SK-N-SH (cell line): ENCODE measurements at regions not wholly inside any gene's neighbourhood (a gene's known extent, or its start where the extent isn't known, plus 50 kb on each side); places are given as distances from the start of the nearest gene placed in this dataset.
A peak's percentile ranks its signal among the peaks of the same experiment; 100 is the strongest.

Source experiments
- CTCF ChIA-PET: fragments of 300-600, 350-600 bp; formaldehyde crosslinking; extraction: SDS; loops from one replicate; lab custom pipeline; 2021; lab: Yijun Ruan, JAX
- POLR2A ChIA-PET: fragments of 350-600 bp; sonication (Branson Sonifier 250); formaldehyde crosslinking; extraction: SDS; loops from one replicate; lab custom pipeline; 2020; ENCODE audit warnings: antibody characterized with exemption, inconsistent platforms; lab: Yijun Ruan, JAX
- DNase-seq: peaks from one replicate; pipeline ENCODE4 v3.0.0; 2012
- H2AFZ ChIP-seq: fragments of 200-600 bp; sonication (generic); 2 replicates; pipeline ENCODE4 v1.8.1; 2016; ENCODE audit warnings: antibody characterized with exemption, mild to moderate bottlenecking, low read depth
- H3F3A ChIP-seq: fragments of 200-600 bp; sonication (generic); replicated peaks from 2 replicates; pipeline ENCODE3; 2016; ENCODE audit warnings: antibody characterized with exemption, mild to moderate bottlenecking; ENCODE audit not compliant: insufficient read depth
- H3K27ac ChIP-seq, 2 experiments: fragments of 200-500 bp in 1 of 2; fragments of 200-600 bp in 1 of 2; sonication (Bioruptor generic) in 1 of 2; sonication (generic), shearing (Covaris generic) in 1 of 2; 2 replicates each; pipeline versions ENCODE4 v1.5.1 to v1.6.1; 2014 to 2016; ENCODE audit warnings: low read depth in 2 of 2, inconsistent platforms in 1 of 2, low read length in 1 of 2, mild to moderate bottlenecking in 1 of 2, mixed read lengths in 1 of 2
- H3K27me3 ChIP-seq: fragments of 200-600 bp; sonication (generic), shearing (Covaris generic); 2 replicates; pipeline ENCODE4 v1.6.1; 2016; ENCODE audit warnings: mixed run types; ENCODE audit not compliant: insufficient read depth
- H3K36me3 ChIP-seq, 2 experiments: fragments of 200-500 bp in 1 of 2; fragments of 200-600 bp in 1 of 2; sonication (Bioruptor generic) in 1 of 2; sonication (generic) in 1 of 2; replicated peaks in 1 of 2; 2 replicates each; pipeline versions ENCODE3 to v1.5.1; 2014 to 2016; ENCODE audit warnings: low read length in 1 of 2, mild to moderate bottlenecking in 1 of 2; ENCODE audit not compliant: insufficient read depth in 2 of 2, control insufficient read depth in 1 of 2
- H3K4me1 ChIP-seq, 2 experiments: fragments of 200-500 bp in 1 of 2; fragments of 200-600 bp in 1 of 2; sonication (Bioruptor generic) in 1 of 2; sonication (generic), shearing (Covaris generic) in 1 of 2; 2 replicates each; pipeline versions ENCODE4 v1.5.1 to v1.6.1; 2014 to 2016; ENCODE audit warnings: low read depth in 1 of 2, low read length in 1 of 2, mixed run types in 1 of 2; ENCODE audit not compliant: insufficient read depth in 2 of 2, control insufficient read depth in 1 of 2
- H3K4me2 ChIP-seq: fragments of 200-600 bp; sonication (generic), shearing (Covaris generic); 2 replicates; pipeline ENCODE4 v1.6.1; 2017; ENCODE audit warnings: mixed run types
- H3K4me3 ChIP-seq, 2 experiments: fragments of 200-500 bp in 1 of 2; fragments of 200-600 bp in 1 of 2; sonication (Bioruptor generic) in 1 of 2; sonication (generic), shearing (Covaris generic) in 1 of 2; 2 replicates each; pipeline versions ENCODE4 v1.5.1 to v1.8.1; 2014 to 2016; ENCODE audit warnings: low read depth in 2 of 2, inconsistent platforms in 1 of 2, low read length in 1 of 2, mild to moderate bottlenecking in 1 of 2, mixed read lengths in 1 of 2, moderate library complexity in 1 of 2
- H3K79me2 ChIP-seq: fragments of 200-600 bp; sonication (generic); 2 replicates; pipeline ENCODE4 v1.8.1; 2017; ENCODE audit warnings: mild to moderate bottlenecking; ENCODE audit not compliant: insufficient read depth
- H3K9ac ChIP-seq: fragments of 200-600 bp; sonication (generic); 2 replicates; pipeline ENCODE4 v1.6.1; 2017; ENCODE audit warnings: mixed run types
- H3K9me2 ChIP-seq: fragments of 200-600 bp; sonication (generic); 2 replicates; pipeline ENCODE4 v1.6.1; 2017; ENCODE audit warnings: mixed run types
- H3K9me3 ChIP-seq: fragments of 200-600 bp; sonication (generic); 2 replicates; pipeline ENCODE4 v1.6.1; 2017; ENCODE audit warnings: mixed run types, mild to moderate bottlenecking, moderate library complexity
- H4K20me1 ChIP-seq: fragments of 200-600 bp; sonication (generic); 2 replicates; pipeline ENCODE4 v1.6.1; 2017; ENCODE audit warnings: mild to moderate bottlenecking, mixed run types; ENCODE audit not compliant: insufficient read depth
- FOSL2 ChIP-seq: IDR thresholded peaks from 2 replicates; pipeline ENCODE4 v1.4.0; 2012; ENCODE audit warnings: low read depth, mild to moderate bottlenecking, moderate library complexity, borderline replicate concordance
- FOXJ3 ChIP-seq: sonication (generic); formaldehyde crosslinking; IDR thresholded peaks from 2 replicates; pipeline ENCODE4 v1.5.1; 2020; ENCODE audit warnings: mild to moderate bottlenecking, missing genetic modification reagents
- JUND ChIP-seq: IDR thresholded peaks from 2 replicates; pipeline ENCODE4 v1.4.0; 2012
- PBX3 ChIP-seq: IDR thresholded peaks from 2 replicates; pipeline ENCODE4; 2012
- RCOR1 ChIP-seq: fragments of 150-350 bp; IDR thresholded peaks from 2 replicates; pipeline ENCODE4 v1.6.1; 2017; ENCODE audit warnings: antibody characterized with exemption, low read length
- TAF1 ChIP-seq: IDR thresholded peaks from 2 replicates; pipeline ENCODE4 v1.6.1; 2012; ENCODE audit warnings: low read depth, mild to moderate bottlenecking, low read length, moderate library complexity, borderline replicate concordance
- TCF12 ChIP-seq: IDR thresholded peaks from 2 replicates; pipeline ENCODE4 v1.4.0; 2012
- TEAD4 ChIP-seq: IDR thresholded peaks from 2 replicates; pipeline ENCODE4 v1.4.0; 2012; ENCODE audit warnings: mild to moderate bottlenecking, borderline replicate concordance; ENCODE audit not compliant: insufficient read depth
- USF1 ChIP-seq: IDR thresholded peaks from 2 replicates; pipeline ENCODE4 v1.4.0; 2012; ENCODE audit warnings: low read depth, borderline replicate concordance
- USF2 ChIP-seq: fragments of 150-350 bp; IDR thresholded peaks from 2 replicates; pipeline ENCODE4 v1.6.1; 2017; ENCODE audit warnings: antibody characterized with exemption, low read length, low read depth, borderline replicate concordance
- YY1 ChIP-seq: IDR thresholded peaks from 2 replicates; pipeline ENCODE4 v1.4.0; 2012; ENCODE audit warnings: low read depth, mild to moderate bottlenecking
- ZBTB33 ChIP-seq: IDR thresholded peaks from 2 replicates; pipeline ENCODE4 v1.4.0; 2012; ENCODE audit warnings: low read depth, borderline replicate concordance
- WGBS: methylation state at CpG from one replicate; pipeline ENCODE4 v1.1.6; 2017; ENCODE audit warnings: low lambda C conversion rate; 5-methylcytosine and 5-hydroxymethylcytosine counted together

DNA sequence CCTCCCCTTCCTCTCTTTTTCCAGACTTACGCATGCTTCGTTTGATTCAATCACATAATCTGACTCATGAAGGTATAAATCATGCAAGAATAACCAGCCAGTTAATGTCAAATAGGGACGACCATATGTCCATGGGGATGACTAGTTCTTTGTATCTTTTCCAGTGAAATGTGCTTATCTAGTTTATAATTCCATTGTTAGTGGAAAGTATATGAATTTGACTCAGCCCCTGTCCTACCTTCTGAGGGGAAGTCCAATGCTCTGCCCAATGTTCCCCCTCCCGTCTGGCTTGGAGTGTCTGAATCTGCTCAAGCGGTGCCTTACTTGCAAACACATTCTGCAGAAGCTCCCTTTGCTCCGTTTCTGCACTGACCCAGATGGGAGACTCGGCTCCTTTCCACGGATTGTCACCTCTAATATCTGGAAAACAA is 55.0 kb upstream of the EPHB3 start:
- no peaks in the 10 kb centered on the region for H3K36me3 ChIP-seq
- TF ChIP-seq YY1 (no peak), TEAD4 (no peak), USF1 (no peak), JUND (peak; percentile 33; the same call in 1 of the 2 replicates), FOSL2 (peak; percentile 41; the same call in 1 of the 2 replicates), PBX3 (peak; percentile 78), FOXJ3 (CRISPR knock-in tag) (no peak), TCF12 (peak; percentile 81)
- H3K4me1 ChIP-seq, result no peaks in the 10 kb centered on the region
- H3K4me2 ChIP-seq, result no peak overlapping the region; the same call in 1 of the 2 replicates
- no peak overlapping the region for H3K4me3 ChIP-seq
- no peak overlapping the region for H3K27ac ChIP-seq
- ChIA-PET POLR2A (no interaction called here), CTCF (interaction anchor here (0.6 to 3.7 kb wide), 4 partner anchors 8 to 135 kb away, joined by 3 to 26 read pairs (median 10); no protein-coding TSS in a partner anchor)
- 6% methylated on average over 8 of the region's 8 CpGs for WGBS
- no peaks in the 10 kb centered on the region for H4K20me1 ChIP-seq
- no peaks in the 10 kb centered on the region for H3K9me2 ChIP-seq
- H3F3A ChIP-seq, result no peaks in the 10 kb centered on the region
- no peaks in the 10 kb centered on the region; the same call in 1 of the 2 replicates for H3K9me3 ChIP-seq
- H3K9ac ChIP-seq, result no peak overlapping the region
- DNase-seq, result no peak
- H2AFZ ChIP-seq, result no peak overlapping the region
- H3K79me2 ChIP-seq, result no peaks in the 10 kb centered on the region
- H3K27me3 ChIP-seq, result peaks cover 16% of the 10 kb centered on the region; the same call in 1 of the 2 replicates

DNA sequence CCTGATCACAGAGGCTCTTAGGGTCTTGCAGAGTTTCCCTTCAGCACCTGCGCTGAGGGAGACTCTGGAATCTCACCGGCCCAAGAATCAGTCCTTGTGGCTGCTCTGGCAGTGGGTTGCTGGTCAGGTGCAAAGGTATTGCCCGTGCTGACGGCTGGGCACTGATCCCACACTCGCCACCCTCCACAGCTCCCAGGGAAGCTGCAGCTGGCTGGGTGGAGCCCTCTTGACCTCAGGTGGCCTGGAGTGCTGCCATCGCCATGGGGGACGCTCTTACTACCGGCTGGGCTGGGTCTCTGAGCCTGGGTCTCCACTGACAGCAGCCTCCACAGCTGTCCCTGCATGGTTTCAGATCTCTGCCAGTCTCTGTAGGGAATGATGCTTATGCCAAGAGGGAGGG is 52.6 kb upstream of the EPHB3 start:
- Histone ChIP-seq H4K20me1 (no peaks in the 10 kb centered on the region), H3K9ac (no peak overlapping the region), H3K4me2 (no peak overlapping the region), H3K9me3 (no peaks in the 10 kb centered on the region), H3K27me3 (peaks cover 27% of the 10 kb centered on the region), H3K9me2 (no peaks in the 10 kb centered on the region), H3K36me3 (no peaks in the 10 kb centered on the region), H3K4me1 (peaks cover 0 to 6% of the 10 kb centered on the region in 2 experiments; a peak in 1 of 4 replicates), H3F3A (no peaks in the 10 kb centered on the region), H3K79me2 (no peaks in the 10 kb centered on the region), H3K27ac (no peak overlapping the region), H2AFZ (no peak overlapping the region), H3K4me3 (no peak overlapping the region)
- ChIA-PET CTCF (interaction anchor here (1.1 to 7.3 kb wide), 3 partner anchors 16 to 137 kb away, joined by 3 to 73 read pairs (median 8); no protein-coding TSS in a partner anchor), POLR2A (no interaction called here)
- 41% methylated on average over 7 of the region's 8 CpGs for WGBS
- no peak for TF ChIP-seq TCF12
- no peak for TF ChIP-seq TAF1
- TF ChIP-seq RCOR1, result no peak
- TF ChIP-seq ZBTB33, result no peak
- TF ChIP-seq USF2, result no peak
- no peak for DNase-seq
